BE2C (cell line): ENCODE measurements at regions not wholly inside any gene's neighbourhood (a gene's known extent, or its start where the extent isn't known, plus 50 kb on each side); places are given as distances from the start of the nearest gene placed in this dataset.

Source experiments
- DNase-seq: peaks from one replicate; pipeline ENCODE4 v3.0.0-alpha.2; 2020
- H3K27me3 ChIP-seq: fragments of 250-450 bp; sonication (Bioruptor Pico); 2 replicates; pipeline ENCODE4 v1.5.1; 2020; ENCODE audit warnings: mild to moderate bottlenecking
- H3K36me3 ChIP-seq: fragments of 250-450 bp; sonication (Bioruptor Pico); 2 replicates; pipeline ENCODE4 v1.5.1; 2020; ENCODE audit warnings: mild to moderate bottlenecking
- H3K4me1 ChIP-seq: fragments of 250-450 bp; sonication (Bioruptor Pico); 2 replicates; pipeline ENCODE4 v1.5.1; 2020
- H3K4me3 ChIP-seq: 2 replicates; pipeline ENCODE4 v1.5.1; 2011; ENCODE audit warnings: low read depth, low read length
- H3K9me3 ChIP-seq: fragments of 250-450 bp; sonication (Bioruptor Pico); 2 replicates; pipeline ENCODE4 v1.5.1; 2020
- TF ChIP-seq, protein P1 (sequence below): IDR thresholded peaks from 2 replicates; pipeline ENCODE4 v1.5.1; 2012; ENCODE audit warnings: mild to moderate bottlenecking, low read depth, low read length

- no peaks in the 10 kb centered on the region for H3K4me1 ChIP-seq
- DNase-seq = no peak
- H3K4me3 ChIP-seq = no peak overlapping the region
- no peaks in the 10 kb centered on the region for H3K36me3 ChIP-seq
- TF ChIP-seq, protein P1, sequence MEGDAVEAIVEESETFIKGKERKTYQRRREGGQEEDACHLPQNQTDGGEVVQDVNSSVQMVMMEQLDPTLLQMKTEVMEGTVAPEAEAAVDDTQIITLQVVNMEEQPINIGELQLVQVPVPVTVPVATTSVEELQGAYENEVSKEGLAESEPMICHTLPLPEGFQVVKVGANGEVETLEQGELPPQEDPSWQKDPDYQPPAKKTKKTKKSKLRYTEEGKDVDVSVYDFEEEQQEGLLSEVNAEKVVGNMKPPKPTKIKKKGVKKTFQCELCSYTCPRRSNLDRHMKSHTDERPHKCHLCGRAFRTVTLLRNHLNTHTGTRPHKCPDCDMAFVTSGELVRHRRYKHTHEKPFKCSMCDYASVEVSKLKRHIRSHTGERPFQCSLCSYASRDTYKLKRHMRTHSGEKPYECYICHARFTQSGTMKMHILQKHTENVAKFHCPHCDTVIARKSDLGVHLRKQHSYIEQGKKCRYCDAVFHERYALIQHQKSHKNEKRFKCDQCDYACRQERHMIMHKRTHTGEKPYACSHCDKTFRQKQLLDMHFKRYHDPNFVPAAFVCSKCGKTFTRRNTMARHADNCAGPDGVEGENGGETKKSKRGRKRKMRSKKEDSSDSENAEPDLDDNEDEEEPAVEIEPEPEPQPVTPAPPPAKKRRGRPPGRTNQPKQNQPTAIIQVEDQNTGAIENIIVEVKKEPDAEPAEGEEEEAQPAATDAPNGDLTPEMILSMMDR = no peak
- H3K27me3 ChIP-seq = no peaks in the 10 kb centered on the region
- H3K9me3 ChIP-seq = no peaks in the 10 kb centered on the region
Observed at GRCh38 chr11:106234794-106235193, 157.3 kb downstream of the AASDHPPT start.

- no peaks in the 10 kb centered on the region for H3K36me3 ChIP-seq
- no peak for DNase-seq
- H3K4me1 ChIP-seq = no peaks in the 10 kb centered on the region
- H3K9me3 ChIP-seq = no peaks in the 10 kb centered on the region
- H3K4me3 ChIP-seq = no peak overlapping the region
- TF ChIP-seq, protein P1 = no peak
- H3K27me3 ChIP-seq = no peaks in the 10 kb centered on the region
Observed at GRCh38 chr11:106236295-106236694, 158.8 kb downstream of the AASDHPPT start.

GRCh38 chr11:106238704-106239360 lies 161.4 kb downstream of the AASDHPPT start:
- no peak overlapping the region for H3K4me3 ChIP-seq
- no peaks in the 10 kb centered on the region for H3K4me1 ChIP-seq
- no peaks in the 10 kb centered on the region for H3K27me3 ChIP-seq
- H3K36me3 ChIP-seq = no peaks in the 10 kb centered on the region
- TF ChIP-seq, protein P1 = no peak
- no peak for DNase-seq
- no peaks in the 10 kb centered on the region for H3K9me3 ChIP-seq

- H3K9me3 ChIP-seq = no peaks in the 10 kb centered on the region
- TF ChIP-seq, protein P1 = no peak
- no peak overlapping the region for H3K4me3 ChIP-seq
- no peaks in the 10 kb centered on the region for H3K4me1 ChIP-seq
- no peaks in the 10 kb centered on the region for H3K27me3 ChIP-seq
- H3K36me3 ChIP-seq = no peaks in the 10 kb centered on the region
- no peak for DNase-seq
Observed at GRCh38 chr11:106241601-106242257, 164.3 kb downstream of the AASDHPPT start.

- H3K4me3 ChIP-seq = no peak overlapping the region
- H3K4me1 ChIP-seq = no peaks in the 10 kb centered on the region
- H3K9me3 ChIP-seq = no peaks in the 10 kb centered on the region
- no peaks in the 10 kb centered on the region for H3K36me3 ChIP-seq
- H3K27me3 ChIP-seq = no peaks in the 10 kb centered on the region
- TF ChIP-seq, protein P1 = no peak
- DNase-seq = no peak
Observed at GRCh38 chr11:106242718-106243415, 165.4 kb downstream of the AASDHPPT start.

GRCh38 chr11:106246495-106246894 lies 169.0 kb downstream of the AASDHPPT start:
- no peaks in the 10 kb centered on the region for H3K36me3 ChIP-seq
- DNase-seq = no peak

More at GRCh38 chr11:106246495-106246894, 169.0 kb downstream of the AASDHPPT start:
- H3K27me3 ChIP-seq = no peaks in the 10 kb centered on the region
- H3K9me3 ChIP-seq = no peaks in the 10 kb centered on the region
- H3K4me1 ChIP-seq = no peaks in the 10 kb centered on the region
- TF ChIP-seq, protein P1 = no peak
- no peak overlapping the region for H3K4me3 ChIP-seq
